ENCODE measurements at regions not wholly inside any gene's neighbourhood (a gene's known extent, or its start where the extent isn't known, plus 50 kb on each side); places are given as distances from the start of the nearest gene placed in this dataset.

DNA sequence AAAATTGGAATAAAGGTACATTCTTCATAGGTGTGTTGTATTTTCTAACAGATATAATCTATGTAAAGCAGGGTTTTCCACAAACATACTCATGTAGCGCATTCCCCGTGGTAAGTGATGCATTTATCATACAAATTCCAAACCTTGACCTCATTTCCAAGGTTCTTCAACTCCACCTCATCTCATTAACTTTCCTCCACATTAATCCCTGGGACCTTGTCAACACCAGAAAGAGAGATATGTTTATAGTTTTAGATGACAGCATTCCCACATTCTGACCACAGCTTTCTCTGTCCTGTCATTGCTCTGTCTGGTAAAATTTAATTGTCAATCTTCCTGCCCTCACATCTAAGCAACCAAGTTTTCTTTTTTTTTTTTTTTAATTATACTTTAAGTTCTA, 415.1 kb downstream of the TMEM161B start:
- no peak for ATAC-seq (ENCODE audit: insufficient number of reproducible peaks, low FRiP score, low read depth)
- Histone ChIP-seq H3K4me3 (no peak overlapping the region), H3K27me3 (replicated peaks; ENCODE audit: insufficient read depth) (no peaks in the 10 kb centered on the region), H3K4me1 (ENCODE audit: control insufficient read depth in 1 of 2, low read depth in 2 of 2) (no peaks in the 10 kb centered on the region), H3K27ac (no peak overlapping the region), H3K36me3 (no peaks in the 10 kb centered on the region), H3K9me3 (no peaks in the 10 kb centered on the region)
- DNase-seq (ENCODE audit: low spot score), result no peak
- TF ChIP-seq, protein P1, sequence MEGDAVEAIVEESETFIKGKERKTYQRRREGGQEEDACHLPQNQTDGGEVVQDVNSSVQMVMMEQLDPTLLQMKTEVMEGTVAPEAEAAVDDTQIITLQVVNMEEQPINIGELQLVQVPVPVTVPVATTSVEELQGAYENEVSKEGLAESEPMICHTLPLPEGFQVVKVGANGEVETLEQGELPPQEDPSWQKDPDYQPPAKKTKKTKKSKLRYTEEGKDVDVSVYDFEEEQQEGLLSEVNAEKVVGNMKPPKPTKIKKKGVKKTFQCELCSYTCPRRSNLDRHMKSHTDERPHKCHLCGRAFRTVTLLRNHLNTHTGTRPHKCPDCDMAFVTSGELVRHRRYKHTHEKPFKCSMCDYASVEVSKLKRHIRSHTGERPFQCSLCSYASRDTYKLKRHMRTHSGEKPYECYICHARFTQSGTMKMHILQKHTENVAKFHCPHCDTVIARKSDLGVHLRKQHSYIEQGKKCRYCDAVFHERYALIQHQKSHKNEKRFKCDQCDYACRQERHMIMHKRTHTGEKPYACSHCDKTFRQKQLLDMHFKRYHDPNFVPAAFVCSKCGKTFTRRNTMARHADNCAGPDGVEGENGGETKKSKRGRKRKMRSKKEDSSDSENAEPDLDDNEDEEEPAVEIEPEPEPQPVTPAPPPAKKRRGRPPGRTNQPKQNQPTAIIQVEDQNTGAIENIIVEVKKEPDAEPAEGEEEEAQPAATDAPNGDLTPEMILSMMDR (IDR thresholded peaks at IDR 0.05), result no peak

DNA sequence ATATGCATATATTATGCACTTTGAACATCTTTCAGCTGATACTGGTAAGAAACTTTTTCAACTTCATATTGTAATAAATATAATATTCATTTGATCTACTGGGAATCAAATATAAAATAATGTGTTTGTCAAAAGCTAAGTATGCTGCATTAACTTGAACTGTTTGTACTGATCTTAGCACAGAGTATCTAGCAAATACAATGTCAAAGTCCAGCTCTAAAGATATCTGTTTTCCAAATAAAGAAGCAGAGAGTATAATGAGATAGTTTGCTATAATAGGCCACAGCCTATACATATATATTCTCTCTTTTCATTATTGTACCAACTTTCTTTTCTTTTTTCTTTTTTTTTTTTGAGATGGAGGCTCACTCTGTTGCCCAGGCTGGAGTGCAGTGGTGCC, 417.0 kb downstream of the TMEM161B start:
- no peak for DNase-seq (ENCODE audit: low spot score)
- no peaks in the 10 kb centered on the region for H3K4me1 ChIP-seq (ENCODE audit: control insufficient read depth in 1 of 2, low read depth in 2 of 2)

DNA sequence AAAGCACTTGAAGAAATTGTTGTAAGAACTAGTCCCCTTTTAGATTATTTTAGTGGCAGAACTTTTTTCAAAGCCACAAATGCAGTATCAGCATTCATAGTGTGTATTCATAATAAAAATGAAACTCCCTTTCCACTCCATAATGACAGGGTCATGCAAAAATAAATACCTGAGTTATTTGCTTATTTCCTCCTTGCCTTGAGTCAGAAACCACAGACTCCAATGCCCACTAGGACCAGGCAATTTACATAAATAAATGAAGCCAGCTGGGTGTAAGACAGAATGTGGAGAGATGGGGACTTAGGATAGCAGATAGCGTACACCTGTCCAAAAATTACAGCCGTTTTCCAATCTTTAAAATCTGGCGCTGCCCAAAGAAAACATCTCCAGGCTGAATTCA, 417.8 kb downstream of the TMEM161B start:
- ATAC-seq (ENCODE audit: insufficient number of reproducible peaks, low FRiP score, low read depth), result no peak

More for the DNA sequence above, 417.0 kb downstream of the TMEM161B start:
- Histone ChIP-seq H3K27ac (no peak overlapping the region), H3K4me3 (no peak overlapping the region), H3K27me3 (replicated peaks; ENCODE audit: insufficient read depth) (no peaks in the 10 kb centered on the region), H3K9me3 (no peaks in the 10 kb centered on the region), H3K36me3 (no peaks in the 10 kb centered on the region)
- no peak for ATAC-seq (ENCODE audit: insufficient number of reproducible peaks, low FRiP score, low read depth)
- TF ChIP-seq, protein P1 (IDR thresholded peaks at IDR 0.05), result no peak

DNA sequence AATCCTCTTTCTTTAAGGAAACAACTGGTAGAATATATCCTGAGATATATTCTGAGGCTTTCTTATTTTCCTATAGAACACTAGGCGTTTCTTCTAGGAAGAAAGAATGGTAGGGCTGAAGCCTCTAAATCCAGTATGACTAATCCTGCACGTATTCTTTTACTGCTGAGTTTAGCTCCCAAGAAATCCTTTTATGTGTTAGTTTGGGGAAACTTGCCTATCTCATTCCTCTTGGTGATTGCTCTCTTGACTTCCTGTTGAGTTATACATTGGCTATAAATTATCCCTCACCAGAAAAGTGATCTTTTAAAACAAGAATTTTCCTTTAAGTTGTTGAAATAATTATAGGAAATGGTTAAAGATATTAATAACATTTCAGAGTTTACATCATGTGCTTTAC, 422.9 kb downstream of the TMEM161B start:
- H3K4me3 ChIP-seq, result no peak overlapping the region
- DNase-seq (ENCODE audit: low spot score) (no peak), ATAC-seq (ENCODE audit: insufficient number of reproducible peaks, low FRiP score, low read depth) (no peak)
- TF ChIP-seq, protein P1 (IDR thresholded peaks at IDR 0.05), result no peak
- H3K9me3 ChIP-seq, result no peaks in the 10 kb centered on the region
- no peaks in the 10 kb centered on the region for H3K4me1 ChIP-seq (ENCODE audit: control insufficient read depth in 1 of 2, low read depth in 2 of 2)
- no peak overlapping the region for H3K27ac ChIP-seq
- H3K36me3 ChIP-seq, result no peaks in the 10 kb centered on the region
- no peaks in the 10 kb centered on the region for H3K27me3 ChIP-seq (replicated peaks; ENCODE audit: insufficient read depth)

More for the DNA sequence above, 417.8 kb downstream of the TMEM161B start:
- H3K36me3 ChIP-seq, result no peaks in the 10 kb centered on the region
- TF ChIP-seq, protein P1 (IDR thresholded peaks at IDR 0.05), result no peak
- no peak for DNase-seq (ENCODE audit: low spot score)
- no peak overlapping the region for H3K27ac ChIP-seq
- no peak overlapping the region for H3K4me3 ChIP-seq
- H3K4me1 ChIP-seq (ENCODE audit: control insufficient read depth in 1 of 2, low read depth in 2 of 2), result no peaks in the 10 kb centered on the region
- H3K9me3 ChIP-seq, result no peaks in the 10 kb centered on the region
- no peaks in the 10 kb centered on the region for H3K27me3 ChIP-seq (replicated peaks; ENCODE audit: insufficient read depth)

DNA sequence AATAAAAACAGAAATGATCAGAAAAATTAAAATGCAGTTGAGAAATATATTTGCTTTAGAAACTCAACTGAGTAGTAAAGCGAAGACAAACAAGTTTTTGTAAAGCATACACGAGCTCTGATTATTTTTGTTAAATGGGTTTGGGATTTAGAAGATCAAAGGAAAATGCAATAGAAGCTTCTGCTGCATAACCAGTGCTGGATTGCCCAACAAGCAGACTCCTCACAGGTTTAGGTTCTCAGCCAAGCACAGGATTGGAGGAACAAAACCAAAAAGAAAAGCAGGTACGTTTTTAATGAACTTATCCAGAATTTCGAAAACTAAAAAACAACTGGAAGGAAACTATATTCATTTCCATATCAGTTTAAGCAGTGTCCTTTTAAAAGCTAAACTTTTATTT, 423.8 kb downstream of the TMEM161B start:
- no peaks in the 10 kb centered on the region for H3K36me3 ChIP-seq
- ATAC-seq (ENCODE audit: insufficient number of reproducible peaks, low FRiP score, low read depth), result no peak
- H3K27me3 ChIP-seq (replicated peaks; ENCODE audit: insufficient read depth), result no peaks in the 10 kb centered on the region
- H3K27ac ChIP-seq, result no peak overlapping the region
- H3K9me3 ChIP-seq, result no peaks in the 10 kb centered on the region
- no peak for DNase-seq (ENCODE audit: low spot score)
- no peaks in the 10 kb centered on the region for H3K4me1 ChIP-seq (ENCODE audit: control insufficient read depth in 1 of 2, low read depth in 2 of 2)
- no peak overlapping the region for H3K4me3 ChIP-seq
- TF ChIP-seq, protein P1 (IDR thresholded peaks at IDR 0.05), result no peak

Measured in thoracic aorta (tissue), 2 donors.